ENCODE measurements at regions not wholly inside any gene's neighbourhood (a gene's known extent, or its start where the extent isn't known, plus 50 kb on each side); places are given as distances from the start of the nearest gene placed in this dataset.

DNA sequence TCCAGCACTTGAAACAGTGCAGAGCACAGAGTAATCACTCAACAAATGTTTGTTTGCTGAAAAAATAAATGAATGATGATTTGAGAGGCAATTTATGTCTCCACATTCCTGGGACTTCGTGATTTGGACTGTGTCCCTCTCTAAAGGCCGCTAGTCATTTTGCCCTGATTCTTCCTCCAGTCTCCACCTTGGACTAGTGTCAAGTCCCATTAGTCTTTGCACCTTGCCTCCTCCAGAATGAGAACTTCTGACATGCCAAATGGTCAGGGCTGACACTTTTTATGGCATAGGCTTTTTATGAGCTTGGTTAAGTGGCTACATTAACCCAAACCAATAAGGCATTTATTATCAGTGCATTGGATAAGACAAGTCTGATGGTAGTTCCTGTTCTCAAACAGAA is 65.1 kb upstream of the POF1B start:
- WGBS = 54% methylated on average over 2 of the region's 2 CpGs
- no peak for TF ChIP-seq POLR2AphosphoS5 (IDR thresholded peaks at IDR 0.05)
- TF ChIP-seq POLR2A (IDR thresholded peaks at IDR 0.05) = no peak
- no peak for TF ChIP-seq CTCF (IDR thresholded peaks at IDR 0.05)

More for the DNA sequence above, 65.1 kb upstream of the POF1B start:
- Histone ChIP-seq H3K4me1 (replicated peaks) (no peaks in the 10 kb centered on the region), H3K4me3 (no peak overlapping the region), H3K27ac (no peak overlapping the region), H3K36me3 (no peaks in the 10 kb centered on the region), H3K9me3 (no peaks in the 10 kb centered on the region), H3K27me3 (replicated peaks; ENCODE audit: insufficient read depth) (no peaks in the 10 kb centered on the region)
- intact Hi-C loops (cut with DNase I) = no loop called here
- DNase-seq (ENCODE audit: low spot score) = no peak

Data from prostate gland (tissue), 2 donors.